GM12864 (cell line): ENCODE measurements at regions not wholly inside any gene's neighbourhood (a gene's known extent, or its start where the extent isn't known, plus 50 kb on each side); places are given as distances from the start of the nearest gene placed in this dataset.

Source experiments
- DNase-seq: peaks from one replicate; pipeline ENCODE4 v3.0.0-alpha.2; 2011; ENCODE audit warnings: low read depth
- H3K4me3 ChIP-seq: 2 replicates; pipeline ENCODE4 v1.5.1; 2011; ENCODE audit warnings: mild to moderate bottlenecking, low read depth, low read length, control low read depth
- CTCF ChIP-seq: IDR thresholded peaks from 2 replicates; pipeline ENCODE4 v1.5.1; 2011; ENCODE audit warnings: low read depth, mild to moderate bottlenecking, moderate library complexity, low read length, control low read depth, inconsistent platforms; ENCODE audit errors: missing control alignments

GRCh38 chr15:31212326-31213080 lies 111.0 kb upstream of the TRPM1 start:
- no peak for DNase-seq
- TF ChIP-seq CTCF: no peak
- no peak overlapping the region for H3K4me3 ChIP-seq

DNA sequence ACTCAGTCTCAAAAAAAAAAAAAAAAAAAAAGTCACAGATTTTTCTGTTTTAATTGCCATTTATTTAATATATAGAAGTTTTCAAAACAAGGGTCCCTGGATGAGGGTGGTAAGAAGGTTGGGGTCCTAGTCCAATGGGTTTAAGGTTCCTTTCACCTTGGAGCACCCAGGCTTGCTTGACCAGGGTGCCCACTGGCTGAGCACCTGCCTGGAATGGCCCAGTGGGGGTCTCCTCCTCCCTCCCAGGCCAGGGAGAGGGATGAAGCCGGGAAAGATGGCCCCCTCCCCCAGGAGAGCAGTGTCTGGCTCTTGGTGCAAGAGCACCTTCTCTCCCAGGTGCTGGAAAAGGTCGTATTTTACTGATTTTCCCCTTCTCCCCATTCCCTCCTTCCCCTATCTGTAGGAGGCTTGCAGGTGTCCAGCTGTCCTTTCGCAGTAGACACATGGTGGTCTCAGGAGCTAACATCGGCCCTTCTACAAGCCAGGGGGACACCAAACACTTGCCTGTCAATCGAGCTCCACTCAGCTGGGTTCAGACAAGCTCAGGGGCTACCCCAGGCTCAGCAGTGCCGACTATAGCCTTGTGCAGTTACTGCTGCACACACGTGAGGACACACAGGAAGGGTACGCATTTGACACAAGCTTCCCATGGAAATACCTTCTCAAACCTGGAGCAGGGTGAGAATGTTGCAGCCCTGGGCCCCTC lies 112.3 kb upstream of the KLF13 start:
- H3K4me3 ChIP-seq: no peak overlapping the region
- DNase-seq: no peak
- TF ChIP-seq CTCF: peak; percentile 10

- peak overlapping the region; percentile 71 for H3K4me3 ChIP-seq
- no peak for TF ChIP-seq CTCF
- DNase-seq: no peak
Observed at GRCh38 chr15:31214864-31215489, 111.7 kb upstream of the KLF13 start.

GRCh38 chr15:31215490-31216214 lies 111.0 kb upstream of the KLF13 start:
- peak overlapping the region; percentile 71 for H3K4me3 ChIP-seq
- peak; percentile 78 for TF ChIP-seq CTCF
- DNase-seq: no peak

DNA sequence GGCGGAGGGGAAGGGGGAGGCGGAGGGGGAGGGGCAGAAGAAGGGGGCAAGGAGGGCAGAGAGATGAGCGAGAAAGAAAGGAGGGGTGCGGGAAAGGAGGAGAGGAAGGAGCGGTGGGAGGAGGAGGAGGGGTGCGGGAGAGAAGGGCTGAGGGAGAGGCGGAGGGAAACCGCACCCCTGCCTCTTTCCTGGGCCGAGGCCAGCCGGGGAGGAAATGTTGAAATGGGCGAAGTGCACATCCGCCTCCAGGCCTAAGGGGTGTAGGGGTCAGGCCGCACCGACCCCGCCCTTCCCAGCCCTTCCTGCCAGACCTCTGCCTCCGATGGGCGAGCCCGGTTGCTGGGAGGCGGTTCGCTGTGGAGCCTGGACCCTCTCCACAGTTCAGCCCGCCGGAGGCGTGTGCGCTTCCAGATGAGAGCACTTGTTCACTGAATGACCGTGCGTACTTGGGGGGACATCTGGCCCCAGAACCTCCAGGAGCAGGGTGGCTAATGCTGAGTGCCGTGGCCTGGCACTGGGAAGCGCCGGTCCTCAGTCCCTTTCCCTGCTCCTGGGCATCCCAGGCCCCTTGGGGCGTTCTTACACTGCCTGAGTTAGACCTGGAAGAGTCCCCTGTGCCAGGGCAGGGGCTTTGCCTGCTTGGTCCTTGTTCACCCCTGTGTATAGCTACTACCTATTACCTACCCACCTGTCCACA lies 110.3 kb upstream of the KLF13 start:
- no peak for TF ChIP-seq CTCF
- DNase-seq: no peak
- H3K4me3 ChIP-seq: peak overlapping the region; percentile 71

GRCh38 chr15:31217067-31217466 lies 109.6 kb upstream of the KLF13 start:
- no peak for DNase-seq
- peak overlapping the region; percentile 71; the same call in 1 of the 2 replicates for H3K4me3 ChIP-seq
- TF ChIP-seq CTCF: no peak
